Right lobe of liver (tissue), 6 donors: ENCODE measurements at regions not wholly inside any gene's neighbourhood (a gene's known extent, or its start where the extent isn't known, plus 50 kb on each side); places are given as distances from the start of the nearest gene placed in this dataset.

Source experiments
- ATAC-seq, 4 donors: fragments of 200-7000 bp; cut with Tn5 transposase; one replicate each; pipeline ENCODE4 v1.9.1; 2020; ENCODE audit warnings: mild to moderate bottlenecking in 4 of 4, moderate library complexity in 4 of 4
- DNase-seq, 3 donors: peaks; one replicate each; pipeline ENCODE4 v3.0.0-alpha.2; 2020
- H3K27ac ChIP-seq, 3 donors: fragments of 200-600 bp; one replicate each; pipeline ENCODE4 v1.8.0; 2022
- H3K27me3 ChIP-seq, 2 donors: fragments of 200-600 bp; one replicate each; pipeline ENCODE4 v1.8.0; 2022
- H3K36me3 ChIP-seq, 4 donors: fragments of 200-600 bp; sonication (generic) in 1 of 4; one replicate each; pipeline versions ENCODE4 v1.5.1 to v1.8.0; 2017 to 2022; ENCODE audit warnings: control low read depth in 1 of 4
- H3K4me1 ChIP-seq, 4 donors: fragments of 200-600 bp; sonication (generic) in 1 of 4; one replicate each; pipeline versions ENCODE4 v1.5.1 to v1.8.0; 2017 to 2022; ENCODE audit warnings: control low read depth in 1 of 4
- H3K4me3 ChIP-seq, 3 donors: fragments of 200-600 bp; one replicate each; pipeline ENCODE4 v1.8.0; 2022
- H3K9me3 ChIP-seq, 4 donors: fragments of 200-600 bp; sonication (generic) in 1 of 4; one replicate each; pipeline versions ENCODE4 v1.5.1 to v1.8.0; 2017 to 2022; ENCODE audit warnings: control low read depth in 1 of 4
- CTCF ChIP-seq, 4 donors: fragments of 200-600 bp in 3 of 4; fragments of 450-650 bp in 1 of 4; IDR thresholded peaks; one replicate each; pipeline versions ENCODE4 v1.5.1 to v1.8.0; 2016 to 2022; ENCODE audit warnings: antibody characterized with exemption in 4 of 4, mild to moderate bottlenecking in 2 of 4
- POLR2A ChIP-seq: fragments of 450-650 bp; IDR thresholded peaks from one replicate; pipeline ENCODE4 v1.6.1; 2017; ENCODE audit warnings: antibody characterized with exemption, mild to moderate bottlenecking
- WGBS: methylation state at CpG from one replicate; pipeline ENCODE4 v1.1.6; 2018; ENCODE audit warnings: low coverage, low lambda C conversion rate; ENCODE audit not compliant: insufficient coverage; ENCODE audit errors: missing lambda C conversion rate; 5-methylcytosine and 5-hydroxymethylcytosine counted together
- intact Hi-C, 2 donors: fragments of 100-400 bp; cut with DNase I; formaldehyde crosslinking; loops; one replicate each; pipeline versions ENCODE4 v1.11.2 to v1.14.1; 2022
- donor health status: DM: no; HTN: yes; CAD: no.
- donor health status: DM: no; HTN: no; CAD: no.
- donor health status: DM: no; HTN: no; CAD: no.
- donor health status: DM: no; HTN: yes; CAD: no.
- donor health status: DM: no; HTN: yes; CAD: no.

- Histone ChIP-seq H3K36me3 (no peaks in the 10 kb centered on the region), H3K27ac (no peak overlapping the region), H3K9me3 (no peaks in the 10 kb centered on the region), H3K4me3 (no peak overlapping the region), H3K4me1 (no peaks in the 10 kb centered on the region), H3K27me3 (no peaks in the 10 kb centered on the region)
- 27% methylated on average over 2 of the region's 2 CpGs for WGBS
- TF ChIP-seq CTCF (IDR thresholded peaks at IDR 0.05) = no peak
- no peak for TF ChIP-seq POLR2A
- DNase-seq = no peak
- intact Hi-C loops = no loop called here
- no peak for ATAC-seq
These were observed 353.1 kb upstream of the ANO5 start for GRCh38 chr11:21839796-21840195.

GRCh38 chr11:21861314-21861713 is 331.6 kb upstream of the ANO5 start:
- Histone ChIP-seq H3K4me3 (no peak overlapping the region), H3K27ac (no peak overlapping the region), H3K36me3 (no peaks in the 10 kb centered on the region), H3K9me3 (no peaks in the 10 kb centered on the region), H3K4me1 (no peaks in the 10 kb centered on the region), H3K27me3 (no peaks in the 10 kb centered on the region)
- ATAC-seq (peak in 1 of 4 donors; percentile 23), DNase-seq (no peak)
- 2% methylated on average over 4 of the region's 4 CpGs for WGBS
- intact Hi-C loops = no loop called here
- TF ChIP-seq POLR2A (no peak), CTCF (IDR thresholded peaks at IDR 0.05) (no peak)

GRCh38 chr11:21865541-21865940 is 327.3 kb upstream of the ANO5 start:
- 27% methylated on average over 4 of the region's 4 CpGs for WGBS
- Histone ChIP-seq H3K36me3 (no peaks in the 10 kb centered on the region), H3K9me3 (no peaks in the 10 kb centered on the region), H3K27me3 (no peaks in the 10 kb centered on the region), H3K4me3 (no peak overlapping the region), H3K27ac (no peak overlapping the region), H3K4me1 (no peaks in the 10 kb centered on the region)
- intact Hi-C loops = no loop called here
- TF ChIP-seq POLR2A (no peak), CTCF (IDR thresholded peaks at IDR 0.05) (no peak)
- no peak for DNase-seq
- no peak for ATAC-seq

GRCh38 chr11:21866781-21867180 is 326.1 kb upstream of the ANO5 start:
- DNase-seq (no peak), ATAC-seq (no peak)
- Histone ChIP-seq H3K4me1 (no peaks in the 10 kb centered on the region), H3K4me3 (no peak overlapping the region), H3K27ac (no peak overlapping the region), H3K36me3 (no peaks in the 10 kb centered on the region), H3K27me3 (no peaks in the 10 kb centered on the region), H3K9me3 (no peaks in the 10 kb centered on the region)
- 28% methylated on average over 2 of the region's 2 CpGs for WGBS
- TF ChIP-seq CTCF (IDR thresholded peaks at IDR 0.05) = no peak
- no peak for TF ChIP-seq POLR2A
- intact Hi-C loops = no loop called here

- no peak for ATAC-seq
- no peaks in the 10 kb centered on the region for H3K9me3 ChIP-seq
- no peak overlapping the region for H3K4me3 ChIP-seq
- H3K4me1 ChIP-seq = no peaks in the 10 kb centered on the region
- H3K36me3 ChIP-seq = no peaks in the 10 kb centered on the region
- intact Hi-C loops = no loop called here
- TF ChIP-seq CTCF (IDR thresholded peaks at IDR 0.05) = no peak
- H3K27ac ChIP-seq = no peak overlapping the region
- DNase-seq = no peak
- no peaks in the 10 kb centered on the region for H3K27me3 ChIP-seq
These were observed 315.7 kb upstream of the ANO5 start for GRCh38 chr11:21877151-21877550.
